HCT116 (cell line): ENCODE measurements at regions not wholly inside any gene's neighbourhood (a gene's known extent, or its start where the extent isn't known, plus 50 kb on each side); places are given as distances from the start of the nearest gene placed in this dataset.

Source experiments
- CTCF ChIP-seq, 3 experiments: fragments of 200-600 bp in 1 of 3; sonication (generic) in 1 of 3; IDR thresholded peaks in 2 of 3; conservative IDR thresholded peaks in 1 of 3; 2 replicates each; pipeline ENCODE4 v1.5.1; 2012 to 2017; ENCODE audit warnings: low read depth in 2 of 3, low read length in 2 of 3, antibody characterized with exemption in 1 of 3, borderline replicate concordance in 1 of 3, control low read depth in 1 of 3, mild to moderate bottlenecking in 1 of 3, mixed read lengths in 1 of 3, mixed run types in 1 of 3, moderate library complexity in 1 of 3; ENCODE audit not compliant: insufficient read depth in 1 of 3
- POLR2A ChIP-seq: IDR thresholded peaks from 2 replicates; pipeline ENCODE4 v1.7.0; 2011; ENCODE audit warnings: borderline replicate concordance; ENCODE audit not compliant: insufficient read depth, insufficient read length; ENCODE audit errors: extremely low read depth
- POLR2AphosphoS5 ChIP-seq: IDR thresholded peaks from 2 replicates; pipeline ENCODE4 v1.6.1; 2011; ENCODE audit warnings: mild to moderate bottlenecking, low read depth, low read length, moderate library complexity
- ZNF274 ChIP-seq: fragments of 200-500 bp; sonication (Bioruptor generic); IDR thresholded peaks from 2 replicates; pipeline ENCODE4 v1.6.1; 2014; ENCODE audit warnings: mild to moderate bottlenecking, low read depth, low read length, inconsistent platforms
- TF ChIP-seq, protein P1 (sequence below): IDR thresholded peaks from 2 replicates; pipeline ENCODE4 v1.6.1; 2012; ENCODE audit warnings: low read depth

- TF ChIP-seq POLR2A = no peak
- no peak for TF ChIP-seq ZNF274
- TF ChIP-seq POLR2AphosphoS5 = no peak
- no peak for TF ChIP-seq CTCF (IDR thresholded peaks at IDR 0.05 in 2 of 3, conservative IDR thresholded peaks at IDR 0.05 in 1 of 3; ENCODE audit: borderline replicate concordance in 1 of 3, insufficient read depth in 1 of 3, low read depth in 2 of 3, low read length in 2 of 3)
- TF ChIP-seq, protein P1, sequence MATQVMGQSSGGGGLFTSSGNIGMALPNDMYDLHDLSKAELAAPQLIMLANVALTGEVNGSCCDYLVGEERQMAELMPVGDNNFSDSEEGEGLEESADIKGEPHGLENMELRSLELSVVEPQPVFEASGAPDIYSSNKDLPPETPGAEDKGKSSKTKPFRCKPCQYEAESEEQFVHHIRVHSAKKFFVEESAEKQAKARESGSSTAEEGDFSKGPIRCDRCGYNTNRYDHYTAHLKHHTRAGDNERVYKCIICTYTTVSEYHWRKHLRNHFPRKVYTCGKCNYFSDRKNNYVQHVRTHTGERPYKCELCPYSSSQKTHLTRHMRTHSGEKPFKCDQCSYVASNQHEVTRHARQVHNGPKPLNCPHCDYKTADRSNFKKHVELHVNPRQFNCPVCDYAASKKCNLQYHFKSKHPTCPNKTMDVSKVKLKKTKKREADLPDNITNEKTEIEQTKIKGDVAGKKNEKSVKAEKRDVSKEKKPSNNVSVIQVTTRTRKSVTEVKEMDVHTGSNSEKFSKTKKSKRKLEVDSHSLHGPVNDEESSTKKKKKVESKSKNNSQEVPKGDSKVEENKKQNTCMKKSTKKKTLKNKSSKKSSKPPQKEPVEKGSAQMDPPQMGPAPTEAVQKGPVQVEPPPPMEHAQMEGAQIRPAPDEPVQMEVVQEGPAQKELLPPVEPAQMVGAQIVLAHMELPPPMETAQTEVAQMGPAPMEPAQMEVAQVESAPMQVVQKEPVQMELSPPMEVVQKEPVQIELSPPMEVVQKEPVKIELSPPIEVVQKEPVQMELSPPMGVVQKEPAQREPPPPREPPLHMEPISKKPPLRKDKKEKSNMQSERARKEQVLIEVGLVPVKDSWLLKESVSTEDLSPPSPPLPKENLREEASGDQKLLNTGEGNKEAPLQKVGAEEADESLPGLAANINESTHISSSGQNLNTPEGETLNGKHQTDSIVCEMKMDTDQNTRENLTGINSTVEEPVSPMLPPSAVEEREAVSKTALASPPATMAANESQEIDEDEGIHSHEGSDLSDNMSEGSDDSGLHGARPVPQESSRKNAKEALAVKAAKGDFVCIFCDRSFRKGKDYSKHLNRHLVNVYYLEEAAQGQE = no peak
These were observed 50.1 kb upstream of the ASAP2 start for GRCh38 chr2:9156483-9156882.
